ENCODE measurements at regions not wholly inside any gene's neighbourhood (a gene's known extent, or its start where the extent isn't known, plus 50 kb on each side); places are given as distances from the start of the nearest gene placed in this dataset.

- Mint-ChIP-seq H3K27ac (no peak overlapping the region), H3K27me3 (ENCODE audit: low read depth) (no peaks in the 10 kb centered on the region), H3K36me3 (ENCODE audit: low read depth) (no peaks in the 10 kb centered on the region), H3K4me3 (no peak overlapping the region), H3K9me3 (no peaks in the 10 kb centered on the region), H3K4me1 (ENCODE audit: low read depth) (no peaks in the 10 kb centered on the region)
These were observed 343.0 kb downstream of the MFSD1 start for GRCh38 chr3:159144891-159145290.

DNA sequence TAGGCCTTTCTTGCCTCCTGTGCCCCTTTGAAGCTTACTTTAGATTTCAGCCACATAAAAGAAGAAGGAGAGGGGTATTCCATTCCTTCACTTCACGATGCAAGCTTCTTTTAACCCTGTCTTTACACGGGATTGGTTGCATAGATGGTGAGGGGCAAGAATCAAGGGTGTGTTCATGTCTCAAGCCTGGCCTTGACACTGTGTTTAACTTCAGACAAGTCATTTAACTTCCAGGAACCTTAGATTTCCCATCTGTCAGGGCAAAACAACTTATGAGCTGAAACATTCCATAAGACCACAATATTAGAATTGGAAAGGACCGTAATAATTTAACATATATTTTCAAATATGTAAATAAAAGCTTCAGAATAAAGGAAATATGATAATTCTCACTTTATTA, 344.5 kb downstream of the MFSD1 start:
- no peaks in the 10 kb centered on the region for H3K36me3 Mint-ChIP-seq (ENCODE audit: low read depth)
- H3K27ac Mint-ChIP-seq = no peak overlapping the region
- no peaks in the 10 kb centered on the region for H3K27me3 Mint-ChIP-seq (ENCODE audit: low read depth)
- H3K4me1 Mint-ChIP-seq (ENCODE audit: low read depth) = no peaks in the 10 kb centered on the region
- H3K4me3 Mint-ChIP-seq = no peak overlapping the region
- H3K9me3 Mint-ChIP-seq = no peaks in the 10 kb centered on the region

GRCh38 chr3:159146856-159147435, 345.1 kb downstream of the MFSD1 start:
- no peaks in the 10 kb centered on the region for H3K27me3 Mint-ChIP-seq (ENCODE audit: low read depth)
- H3K4me1 Mint-ChIP-seq (ENCODE audit: low read depth) = no peaks in the 10 kb centered on the region
- H3K9me3 Mint-ChIP-seq = no peaks in the 10 kb centered on the region
- no peak overlapping the region for H3K4me3 Mint-ChIP-seq
- H3K36me3 Mint-ChIP-seq (ENCODE audit: low read depth) = no peaks in the 10 kb centered on the region
- H3K27ac Mint-ChIP-seq = no peak overlapping the region

GRCh38 chr3:159147813-159148212, 346.0 kb downstream of the MFSD1 start:
- H3K36me3 Mint-ChIP-seq (ENCODE audit: low read depth) = no peaks in the 10 kb centered on the region
- H3K27ac Mint-ChIP-seq = no peak overlapping the region
- no peaks in the 10 kb centered on the region for H3K27me3 Mint-ChIP-seq (ENCODE audit: low read depth)
- no peaks in the 10 kb centered on the region for H3K9me3 Mint-ChIP-seq
- no peaks in the 10 kb centered on the region for H3K4me1 Mint-ChIP-seq (ENCODE audit: low read depth)
- H3K4me3 Mint-ChIP-seq = no peak overlapping the region

- no peaks in the 10 kb centered on the region for H3K36me3 Mint-ChIP-seq (ENCODE audit: low read depth)
- no peaks in the 10 kb centered on the region for H3K9me3 Mint-ChIP-seq
- H3K4me1 Mint-ChIP-seq (ENCODE audit: low read depth) = no peaks in the 10 kb centered on the region
- H3K4me3 Mint-ChIP-seq = no peak overlapping the region
- H3K27me3 Mint-ChIP-seq (ENCODE audit: low read depth) = no peaks in the 10 kb centered on the region
- H3K27ac Mint-ChIP-seq = no peak overlapping the region
These were observed 346.6 kb downstream of the MFSD1 start for GRCh38 chr3:159148466-159148865.

DNA sequence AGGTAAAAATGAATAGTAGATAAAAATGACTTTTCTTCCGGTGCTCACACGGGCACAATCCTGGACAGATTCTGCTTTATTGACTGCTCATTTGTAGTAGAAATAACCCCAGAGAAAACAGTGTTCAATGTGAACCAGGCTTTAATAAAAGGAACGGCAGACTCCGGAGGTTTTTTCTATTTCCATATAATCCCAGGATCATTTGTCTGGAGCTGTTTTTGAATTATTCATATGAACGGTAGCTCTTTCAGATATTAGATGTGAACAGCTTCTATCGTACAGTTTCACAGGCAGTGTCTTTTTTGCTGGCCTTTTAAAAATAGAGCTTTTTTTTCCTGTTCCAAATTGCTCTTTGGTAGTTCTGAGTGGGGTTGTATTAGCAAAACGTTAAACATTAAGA, 347.3 kb downstream of the MFSD1 start:
- H3K36me3 Mint-ChIP-seq (ENCODE audit: low read depth) = no peaks in the 10 kb centered on the region
- H3K9me3 Mint-ChIP-seq = no peaks in the 10 kb centered on the region
- no peaks in the 10 kb centered on the region for H3K27me3 Mint-ChIP-seq (ENCODE audit: low read depth)
- no peaks in the 10 kb centered on the region for H3K4me1 Mint-ChIP-seq (ENCODE audit: low read depth)
- H3K4me3 Mint-ChIP-seq = no peak overlapping the region
- no peak overlapping the region for H3K27ac Mint-ChIP-seq

DNA sequence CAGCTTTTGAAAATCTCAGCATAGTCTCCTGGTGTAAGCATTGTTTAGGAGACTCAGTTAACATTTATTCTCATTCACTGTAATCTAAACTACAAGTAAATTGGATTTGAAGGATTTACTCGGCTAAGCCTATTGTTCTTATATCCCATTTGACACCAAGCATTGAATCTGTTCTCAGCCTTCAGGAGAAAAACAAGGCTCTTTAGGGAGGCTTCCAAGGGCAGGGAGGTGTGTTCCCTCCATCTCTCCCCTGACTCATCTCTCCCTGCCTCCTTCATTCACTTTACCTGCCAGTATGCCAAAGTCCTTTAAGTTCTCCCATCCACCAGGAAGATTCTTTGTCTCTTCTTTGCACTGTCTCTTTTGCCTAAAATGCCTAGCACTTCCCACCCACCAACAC, 347.8 kb downstream of the MFSD1 start:
- Mint-ChIP-seq H3K4me1 (ENCODE audit: low read depth) (no peaks in the 10 kb centered on the region), H3K27ac (no peak overlapping the region), H3K27me3 (ENCODE audit: low read depth) (no peaks in the 10 kb centered on the region), H3K36me3 (ENCODE audit: low read depth) (no peaks in the 10 kb centered on the region), H3K9me3 (no peaks in the 10 kb centered on the region), H3K4me3 (no peak overlapping the region)

- H3K4me3 Mint-ChIP-seq = no peak overlapping the region
- no peak overlapping the region for H3K27ac Mint-ChIP-seq
- H3K27me3 Mint-ChIP-seq (ENCODE audit: low read depth) = no peaks in the 10 kb centered on the region
- H3K4me1 Mint-ChIP-seq (ENCODE audit: low read depth) = no peaks in the 10 kb centered on the region
- no peaks in the 10 kb centered on the region for H3K9me3 Mint-ChIP-seq
- H3K36me3 Mint-ChIP-seq (ENCODE audit: low read depth) = no peaks in the 10 kb centered on the region
These were observed 348.3 kb downstream of the MFSD1 start for GRCh38 chr3:159150180-159150579.

DNA sequence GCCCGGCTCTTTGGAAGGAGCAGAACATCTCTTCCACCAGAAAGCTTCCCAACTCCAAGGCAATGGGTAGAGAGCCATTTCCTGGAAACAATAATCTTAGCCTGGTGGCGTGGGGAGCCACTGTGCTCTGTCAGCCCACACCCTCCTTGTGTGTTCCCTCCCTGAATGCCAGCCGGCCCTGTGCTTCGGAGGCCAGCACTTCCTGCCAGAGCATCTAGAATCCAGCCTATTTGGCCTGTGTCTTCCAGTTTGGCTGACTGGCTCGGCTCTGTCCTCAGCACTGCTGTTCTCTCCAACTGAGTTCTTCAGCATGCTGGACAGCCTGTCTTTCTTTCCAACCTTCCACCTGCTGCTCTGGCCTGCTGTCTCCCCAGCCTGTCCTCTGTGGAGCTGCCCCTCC, 349.3 kb downstream of the MFSD1 start:
- H3K4me1 Mint-ChIP-seq (ENCODE audit: low read depth) = no peaks in the 10 kb centered on the region
- no peaks in the 10 kb centered on the region for H3K27me3 Mint-ChIP-seq (ENCODE audit: low read depth)
- no peaks in the 10 kb centered on the region for H3K9me3 Mint-ChIP-seq
- no peak overlapping the region for H3K27ac Mint-ChIP-seq
- H3K4me3 Mint-ChIP-seq = no peak overlapping the region
- no peaks in the 10 kb centered on the region for H3K36me3 Mint-ChIP-seq (ENCODE audit: low read depth)

DNA sequence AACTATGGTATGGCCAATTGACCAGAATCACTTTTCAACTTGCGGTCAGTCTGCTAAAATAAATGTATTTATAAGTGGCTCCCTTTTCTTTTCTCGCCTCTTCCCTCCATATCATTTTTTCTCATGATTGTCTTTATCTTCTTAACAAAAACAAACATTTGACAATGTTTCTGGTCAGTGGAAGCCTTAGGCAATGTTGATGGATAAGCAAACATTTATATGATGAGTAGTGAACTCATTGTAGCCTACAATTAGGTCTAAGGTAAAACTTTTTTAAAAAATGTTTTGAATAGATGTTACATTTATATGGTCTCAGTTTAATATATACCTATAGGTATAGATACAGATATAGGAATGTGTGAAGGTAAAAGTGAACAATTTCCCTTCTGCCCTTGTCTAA, 355.4 kb downstream of the MFSD1 start:
- no peaks in the 10 kb centered on the region for H3K36me3 Mint-ChIP-seq (ENCODE audit: low read depth)
- no peaks in the 10 kb centered on the region for H3K4me1 Mint-ChIP-seq (ENCODE audit: low read depth)
- no peaks in the 10 kb centered on the region for H3K27me3 Mint-ChIP-seq (ENCODE audit: low read depth)
- no peak overlapping the region for H3K4me3 Mint-ChIP-seq
- H3K9me3 Mint-ChIP-seq = no peaks in the 10 kb centered on the region
- H3K27ac Mint-ChIP-seq = no peak overlapping the region

DNA sequence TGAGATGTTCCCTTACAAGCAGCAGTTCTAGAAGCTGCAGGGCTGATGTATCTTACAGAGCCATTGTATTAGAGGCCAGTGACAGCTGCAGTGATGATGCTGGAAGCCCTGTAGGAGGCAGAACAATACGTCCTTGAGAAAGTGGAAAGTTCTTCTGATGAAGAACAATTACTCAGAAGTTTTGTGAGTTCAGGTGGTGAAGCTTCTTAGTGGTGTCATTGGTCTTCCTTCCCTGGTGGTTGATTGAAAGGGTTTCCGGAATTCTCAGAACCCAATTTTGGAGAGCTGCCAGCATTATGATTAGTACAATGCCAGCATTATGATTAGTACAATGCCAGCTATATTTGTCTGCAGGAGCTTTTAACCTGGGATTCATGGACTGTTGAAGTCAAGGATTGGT, 356.4 kb downstream of the MFSD1 start:
- Mint-ChIP-seq H3K27ac (no peak overlapping the region), H3K9me3 (no peaks in the 10 kb centered on the region), H3K4me1 (ENCODE audit: low read depth) (no peaks in the 10 kb centered on the region), H3K36me3 (ENCODE audit: low read depth) (no peaks in the 10 kb centered on the region), H3K4me3 (no peak overlapping the region), H3K27me3 (ENCODE audit: low read depth) (no peaks in the 10 kb centered on the region)

- H3K36me3 Mint-ChIP-seq (ENCODE audit: low read depth) = no peaks in the 10 kb centered on the region
- H3K27ac Mint-ChIP-seq = no peak overlapping the region
- no peaks in the 10 kb centered on the region for H3K4me1 Mint-ChIP-seq (ENCODE audit: low read depth)
- H3K4me3 Mint-ChIP-seq = no peak overlapping the region
- no peaks in the 10 kb centered on the region for H3K9me3 Mint-ChIP-seq
- H3K27me3 Mint-ChIP-seq (ENCODE audit: low read depth) = no peaks in the 10 kb centered on the region
These were observed 356.9 kb downstream of the MFSD1 start for GRCh38 chr3:159158801-159159200.

DNA sequence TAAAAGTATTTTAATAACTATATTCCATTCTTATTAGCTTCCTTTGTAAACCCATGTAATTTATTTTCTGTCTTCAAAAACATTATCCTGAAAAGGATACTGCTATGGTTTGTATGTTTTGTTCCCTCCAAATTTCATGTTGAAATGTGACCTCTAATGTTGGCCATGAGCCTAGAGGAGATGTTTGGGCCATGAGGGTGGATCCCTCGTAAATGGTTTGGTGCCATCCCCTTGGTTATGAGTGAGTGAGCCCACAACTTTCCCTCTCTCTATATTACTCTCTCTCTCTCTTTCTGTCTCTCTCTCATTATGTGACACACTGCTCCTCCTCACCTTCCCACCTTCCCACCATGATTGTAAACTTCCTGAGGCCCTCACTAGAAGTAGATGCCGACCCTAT, 357.7 kb downstream of the MFSD1 start:
- Mint-ChIP-seq H3K4me3 (no peak overlapping the region), H3K9me3 (no peaks in the 10 kb centered on the region), H3K27me3 (ENCODE audit: low read depth) (no peaks in the 10 kb centered on the region), H3K36me3 (ENCODE audit: low read depth) (no peaks in the 10 kb centered on the region), H3K27ac (no peak overlapping the region), H3K4me1 (ENCODE audit: low read depth) (no peaks in the 10 kb centered on the region)

DNA sequence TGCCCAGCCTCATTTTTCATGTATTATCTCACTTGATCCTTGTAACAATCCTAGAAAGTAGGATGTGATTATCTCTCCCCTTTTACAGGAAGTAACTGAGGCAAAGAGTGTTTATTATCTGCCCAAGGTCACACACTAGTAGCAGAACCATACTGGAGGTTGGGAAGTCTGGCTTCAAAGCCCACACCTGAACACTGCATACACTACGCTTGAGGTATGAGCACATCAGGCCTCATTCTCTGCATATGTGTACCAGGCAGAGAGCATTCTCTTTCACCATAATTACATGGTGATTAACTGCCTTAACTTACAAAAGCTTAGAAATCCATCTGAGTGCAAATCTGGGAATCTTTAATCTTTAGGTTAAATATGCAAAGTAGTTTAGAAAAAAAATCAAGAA, 361.8 kb downstream of the MFSD1 start:
- no peaks in the 10 kb centered on the region for H3K4me1 Mint-ChIP-seq (ENCODE audit: low read depth)
- no peak overlapping the region for H3K27ac Mint-ChIP-seq
- no peaks in the 10 kb centered on the region for H3K9me3 Mint-ChIP-seq
- H3K36me3 Mint-ChIP-seq (ENCODE audit: low read depth) = no peaks in the 10 kb centered on the region
- no peaks in the 10 kb centered on the region for H3K27me3 Mint-ChIP-seq (ENCODE audit: low read depth)
- no peak overlapping the region for H3K4me3 Mint-ChIP-seq

DNA sequence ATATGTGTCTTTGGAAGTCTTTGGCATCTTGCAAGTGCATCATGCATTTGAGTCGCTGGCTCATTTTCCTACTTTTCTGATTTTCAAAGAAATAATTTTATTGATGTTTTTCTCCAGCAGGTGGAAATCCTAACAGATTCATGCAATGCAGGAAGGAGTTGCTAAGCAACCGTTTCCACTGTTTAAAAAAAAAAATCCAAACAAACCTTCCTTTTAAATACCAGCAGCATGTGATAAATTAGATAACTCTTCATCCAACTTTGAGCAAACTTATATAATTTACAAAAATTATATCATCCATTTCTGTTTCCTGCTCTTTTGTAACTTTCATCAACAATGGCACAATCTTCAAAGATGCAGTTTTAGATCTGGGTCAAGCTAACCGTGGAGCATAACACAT, 364.1 kb downstream of the MFSD1 start:
- H3K9me3 Mint-ChIP-seq = no peaks in the 10 kb centered on the region
- no peak overlapping the region for H3K4me3 Mint-ChIP-seq
- H3K27ac Mint-ChIP-seq = no peak overlapping the region
- no peaks in the 10 kb centered on the region for H3K27me3 Mint-ChIP-seq (ENCODE audit: low read depth)
- H3K36me3 Mint-ChIP-seq (ENCODE audit: low read depth) = no peaks in the 10 kb centered on the region
- no peaks in the 10 kb centered on the region for H3K4me1 Mint-ChIP-seq (ENCODE audit: low read depth)

GRCh38 chr3:159166899-159167586, 365.2 kb downstream of the MFSD1 start:
- H3K36me3 Mint-ChIP-seq (ENCODE audit: low read depth) = no peaks in the 10 kb centered on the region
- H3K4me3 Mint-ChIP-seq = no peak overlapping the region
- H3K4me1 Mint-ChIP-seq (ENCODE audit: low read depth) = no peaks in the 10 kb centered on the region
- H3K27ac Mint-ChIP-seq = no peak overlapping the region
- H3K27me3 Mint-ChIP-seq (ENCODE audit: low read depth) = no peaks in the 10 kb centered on the region
- no peaks in the 10 kb centered on the region for H3K9me3 Mint-ChIP-seq

Measured in T-helper 1 cell treated with Interleukin-12 subunit alpha and Interleukin-12 subunit beta and Interleukin-4 antibody, amounts not matched to agents 30 μg/mL and 1 μg/mL, for 36 hours (primary cell).